GM12891 (cell line): ENCODE measurements at regions not wholly inside any gene's neighbourhood (a gene's known extent, or its start where the extent isn't known, plus 50 kb on each side); places are given as distances from the start of the nearest gene placed in this dataset.
"Not testable (repeated sequence)": the region's sequence is repeated elsewhere in the genome, so short reads cannot be mapped to it uniquely, and the experiment has no call there.

Experiments used
- DNase-seq: peaks from one replicate; pipeline ENCODE4 v3.0.0; 2011; ENCODE audit warnings: low spot score; ENCODE audit not compliant: insufficient read length
- FAIRE-seq: peaks from 2 replicates; lab custom pipeline; 2011; peaks lifted over from hg19 to GRCh38; lab: Jason Lieb, UNC
- PAX5 ChIP-seq: IDR thresholded peaks from 2 replicates; pipeline ENCODE4 v1.6.1; 2011; ENCODE audit warnings: low read length, moderate library complexity, mild to moderate bottlenecking; ENCODE audit not compliant: insufficient read depth, severe bottlenecking
- POLR2A ChIP-seq: IDR thresholded peaks from 2 replicates; pipeline ENCODE4 v1.6.1; 2011; ENCODE audit warnings: low read depth, low read length, control low read depth
- POLR2AphosphoS5 ChIP-seq: IDR thresholded peaks from 2 replicates; pipeline ENCODE4 v1.6.1; 2011; ENCODE audit warnings: low read depth, low read length, control low read depth
- POU2F2 ChIP-seq: IDR thresholded peaks from 2 replicates; pipeline ENCODE4 v1.6.1; 2011; ENCODE audit warnings: low read depth, mild to moderate bottlenecking, control low read depth, low read length, moderate library complexity
- SPI1 ChIP-seq: IDR thresholded peaks from 2 replicates; pipeline ENCODE4 v1.6.1; 2011; ENCODE audit warnings: low read depth, low read length, control low read depth
- TAF1 ChIP-seq: IDR thresholded peaks from 2 replicates; pipeline ENCODE4 v1.6.1; 2011; ENCODE audit warnings: low read depth, low read length, control low read depth

DNA sequence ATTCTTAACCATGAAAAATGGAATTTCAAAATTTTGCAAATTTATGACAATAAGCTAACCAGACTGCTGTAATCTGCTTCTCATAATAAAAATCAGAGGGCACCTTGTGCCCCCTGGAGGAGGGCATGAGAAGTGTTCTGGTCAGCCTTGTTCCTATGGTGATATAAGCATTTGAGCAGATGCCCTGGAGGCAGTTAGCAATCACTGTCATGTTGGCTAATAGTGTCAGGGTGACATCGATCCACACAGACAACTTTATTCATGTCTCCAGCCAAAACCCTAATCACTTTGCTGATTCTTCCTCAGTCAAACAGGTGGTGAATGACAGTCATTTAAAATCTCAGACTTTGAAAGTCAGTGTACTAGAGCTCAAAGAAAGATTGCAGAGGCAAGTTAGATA lies 943.0 kb downstream of the GALC start:
- FAIRE-seq (no peak), DNase-seq (no peak)
- TF ChIP-seq POLR2AphosphoS5 (no peak), POU2F2 (no peak), PAX5 (no peak), TAF1 (no peak)

DNA sequence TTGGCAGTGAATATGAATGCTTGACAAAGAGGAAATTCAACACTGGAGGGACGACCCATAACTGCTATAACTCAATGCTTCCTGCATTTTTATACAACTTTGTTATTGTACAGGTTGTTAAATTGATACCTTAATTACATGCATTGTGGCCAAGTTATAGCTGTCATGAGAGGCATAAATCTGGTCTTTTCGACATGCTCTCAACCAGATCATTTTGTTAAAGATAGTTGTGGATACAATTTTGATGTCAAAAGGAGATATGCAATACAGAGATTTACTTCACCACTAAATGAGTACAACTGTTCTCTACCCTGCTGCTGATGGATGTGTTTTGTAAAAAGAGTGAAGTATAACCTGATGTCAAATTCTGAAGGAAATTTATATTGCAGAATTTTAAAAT lies 946.0 kb downstream of the GALC start:
- no peak for FAIRE-seq
- no peak for TF ChIP-seq POLR2A
- TF ChIP-seq SPI1 = no peak
- no peak for TF ChIP-seq PAX5
- no peak for DNase-seq

DNA sequence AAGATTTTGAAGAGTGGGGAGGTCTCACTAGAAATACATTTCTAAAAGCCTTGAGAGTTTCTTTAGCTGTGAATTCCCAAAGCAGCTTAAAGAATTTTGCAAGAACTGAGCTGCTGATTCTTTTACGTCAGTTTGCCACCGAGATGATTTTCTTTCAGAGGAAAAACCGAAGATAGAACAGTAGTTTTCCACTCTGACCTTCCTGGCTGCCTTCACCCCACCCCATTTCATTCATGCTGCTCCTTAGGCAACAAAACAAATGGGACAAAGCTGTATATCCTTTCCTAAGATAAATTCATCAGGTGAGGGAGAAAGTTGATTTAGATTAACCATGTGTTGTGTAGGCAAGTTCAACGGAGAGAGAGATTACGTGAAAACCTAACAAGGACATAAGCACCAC lies 947.0 kb downstream of the GALC start:
- FAIRE-seq (no peak), DNase-seq (no peak)
- TF ChIP-seq SPI1 (no peak), POLR2A (no peak), TAF1 (no peak), POLR2AphosphoS5 (no peak), POU2F2 (no peak), PAX5 (no peak)

DNA sequence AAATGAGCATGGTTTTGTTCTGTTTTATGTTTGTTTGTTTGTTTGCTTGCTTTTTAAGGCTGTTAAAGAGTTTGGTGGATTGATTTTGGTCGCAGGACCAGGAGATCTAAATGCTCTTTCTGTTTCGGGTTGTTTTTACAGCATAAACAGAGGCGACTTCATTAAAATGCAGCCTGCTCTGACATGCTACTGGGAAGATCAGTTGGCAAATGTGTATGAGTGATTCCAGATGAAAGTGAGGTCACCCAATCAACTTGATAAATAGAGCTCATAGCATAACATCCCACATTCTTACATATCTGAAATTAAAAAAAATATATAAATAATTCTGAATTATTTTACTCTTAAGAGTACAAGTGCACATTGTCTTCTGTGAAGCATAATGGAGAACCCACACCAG lies 947.7 kb downstream of the GALC start:
- TF ChIP-seq POLR2A (no peak), POLR2AphosphoS5 (no peak), POU2F2 (no peak), SPI1 (no peak), PAX5 (no peak), TAF1 (no peak)
- DNase-seq = no peak
- no peak for FAIRE-seq

DNA sequence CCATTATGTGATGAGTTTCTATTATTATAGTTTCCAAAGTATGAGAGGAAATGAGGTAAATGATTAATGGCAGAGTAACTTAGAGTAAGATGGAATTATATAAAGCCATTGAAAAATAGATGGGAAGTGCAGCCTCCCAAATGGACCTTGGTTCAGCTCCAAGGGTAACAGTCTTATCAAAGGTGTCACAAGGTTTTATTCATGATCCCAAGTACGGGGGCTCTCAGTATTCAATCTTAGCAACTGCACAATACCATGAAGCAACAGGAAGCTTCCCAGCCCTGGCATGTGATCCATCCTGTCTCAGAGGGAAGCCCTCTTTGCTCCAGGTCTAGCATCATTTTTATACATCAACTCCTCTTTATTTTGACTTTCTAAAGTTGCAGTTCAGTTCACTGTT lies 948.2 kb downstream of the GALC start:
- FAIRE-seq = no peak
- no peak for DNase-seq
- no peak for TF ChIP-seq PAX5
- TF ChIP-seq TAF1 = no peak
- no peak for TF ChIP-seq SPI1
- no peak for TF ChIP-seq POU2F2
- no peak for TF ChIP-seq POLR2AphosphoS5
- TF ChIP-seq POLR2A = no peak

DNA sequence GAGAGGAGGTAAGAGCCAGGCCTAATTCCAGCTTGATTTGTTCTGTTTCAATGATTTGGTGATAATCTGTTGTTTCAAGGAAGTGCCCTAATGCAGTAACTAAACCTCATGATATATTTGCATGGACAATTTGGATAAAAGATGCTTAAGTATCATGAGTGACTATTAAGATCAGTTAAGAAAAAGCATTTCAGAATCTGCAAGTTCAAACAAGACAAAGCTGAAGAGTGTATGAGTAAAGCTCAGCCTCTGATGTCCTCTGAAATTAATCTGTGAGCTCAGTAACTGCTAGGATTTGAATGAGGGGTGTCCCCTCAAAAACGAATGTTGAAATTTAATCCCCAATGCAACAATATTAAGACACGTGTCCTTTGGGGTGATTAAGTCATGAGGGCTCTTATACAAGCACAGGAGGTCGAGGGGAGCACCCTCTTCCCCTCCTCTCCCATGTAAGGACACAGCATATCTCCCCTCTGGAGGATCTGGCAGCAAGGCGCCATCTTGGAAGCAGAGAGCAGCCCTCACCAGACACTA lies 949.2 kb downstream of the GALC start:
- TF ChIP-seq SPI1 (no peak), PAX5 (no peak), POU2F2 (no peak), TAF1 (no peak), POLR2A (no peak), POLR2AphosphoS5 (no peak)
- DNase-seq = no peak
- no peak for FAIRE-seq

DNA sequence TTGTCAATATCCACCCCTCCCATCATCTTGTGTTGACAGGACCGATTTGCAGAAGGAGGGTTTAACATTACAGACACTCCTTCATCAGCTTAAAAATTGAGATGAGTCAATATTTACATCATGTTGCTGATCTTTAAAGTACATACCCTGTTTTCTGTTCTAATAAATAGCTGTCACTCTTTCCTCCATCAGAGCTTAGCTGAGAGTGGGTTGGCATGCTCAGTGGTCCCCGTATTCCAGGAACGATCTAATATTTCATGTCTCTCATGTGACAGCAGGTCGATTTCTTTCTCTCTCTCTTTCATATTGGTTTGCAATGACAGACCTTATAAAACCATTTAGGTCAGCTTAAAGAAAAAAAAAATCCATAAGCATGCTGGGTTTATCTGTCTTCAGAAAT lies 950.6 kb downstream of the GALC start:
- no peak for TF ChIP-seq POLR2A
- no peak for TF ChIP-seq SPI1
- no peak for TF ChIP-seq PAX5
- TF ChIP-seq TAF1 = no peak
- TF ChIP-seq POU2F2 = no peak
- no peak for TF ChIP-seq POLR2AphosphoS5
- DNase-seq (no peak), FAIRE-seq (no peak)

DNA sequence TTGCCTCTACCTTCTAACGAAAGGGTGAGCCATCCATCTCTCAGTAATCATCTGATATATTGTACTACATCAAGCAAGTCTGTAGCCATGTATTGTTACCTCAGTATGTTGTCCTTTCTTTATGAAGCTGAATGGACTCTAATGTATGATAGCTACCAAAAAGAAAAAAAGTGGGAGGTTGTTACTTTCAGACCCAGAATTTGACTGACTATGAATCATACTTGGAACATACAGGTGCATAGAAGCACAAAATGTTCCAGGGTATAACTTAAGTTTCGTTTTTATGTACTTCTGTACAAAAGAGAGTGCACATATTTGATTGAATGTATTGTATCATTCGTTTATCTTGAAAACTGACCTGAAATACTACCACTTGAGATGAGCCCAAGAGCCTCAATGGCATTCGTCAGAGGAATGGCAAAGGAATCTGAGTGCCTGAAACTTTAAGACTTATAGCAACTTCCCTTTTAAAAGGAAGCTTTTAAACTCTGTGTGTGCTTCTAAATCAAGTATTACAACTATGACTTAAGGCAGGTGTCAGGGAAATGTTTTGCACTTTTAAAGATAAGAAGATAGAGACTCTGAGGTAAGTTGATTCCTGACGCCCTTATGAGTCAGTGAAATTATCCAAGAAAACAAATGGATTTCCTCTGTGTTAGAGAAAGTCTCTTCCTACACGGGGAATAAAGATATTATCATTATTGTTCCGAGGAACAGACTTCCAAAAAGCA lies 951.5 kb downstream of the GALC start:
- no peak for DNase-seq
- TF ChIP-seq PAX5 = no peak
- TF ChIP-seq POLR2A = no peak
- FAIRE-seq = no peak

DNA sequence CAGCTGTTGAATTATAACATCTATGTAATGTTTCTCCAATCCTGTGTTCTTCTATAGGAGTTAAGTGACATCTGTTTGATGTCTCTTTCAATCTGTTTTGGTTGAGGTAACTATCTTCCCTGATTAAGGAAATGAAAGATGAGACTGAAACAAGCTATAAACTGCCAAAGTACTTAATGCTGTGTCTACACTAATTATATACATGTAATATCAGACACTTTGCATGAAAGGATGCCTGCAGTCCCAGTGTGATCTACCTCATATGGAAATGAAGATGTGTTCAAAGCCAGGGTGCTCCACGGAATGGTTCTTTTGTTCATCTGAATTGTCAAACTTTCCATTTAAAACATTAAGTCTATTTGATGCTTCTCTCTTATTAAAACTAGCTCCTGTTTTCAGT lies 958.3 kb downstream of the GALC start:
- TF ChIP-seq SPI1 (no peak), TAF1 (no peak), PAX5 (no peak), POU2F2 (no peak), POLR2A (no peak), POLR2AphosphoS5 (no peak)
- DNase-seq = no peak
- no peak for FAIRE-seq

DNA sequence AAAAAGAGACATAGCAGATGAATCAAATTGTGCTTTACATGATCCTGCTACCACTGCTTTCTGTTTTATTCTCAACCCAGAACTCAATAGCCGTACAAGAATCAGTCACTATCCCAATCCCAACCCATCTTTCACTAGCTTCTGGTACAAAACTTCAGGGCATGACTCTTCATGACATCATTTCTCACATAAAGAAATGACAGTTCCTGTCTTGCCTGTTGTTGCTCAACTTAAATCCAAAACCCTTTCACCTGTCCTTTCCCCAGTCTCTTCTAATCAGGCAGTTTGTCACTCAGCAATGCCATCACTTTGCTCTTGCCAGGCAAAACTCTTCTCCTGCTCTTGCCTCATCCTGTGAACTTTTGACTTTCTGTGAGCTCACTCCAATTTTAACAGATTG lies 962.8 kb downstream of the GALC start:
- DNase-seq = no peak
- no peak for TF ChIP-seq POU2F2
- FAIRE-seq = no peak

DNA sequence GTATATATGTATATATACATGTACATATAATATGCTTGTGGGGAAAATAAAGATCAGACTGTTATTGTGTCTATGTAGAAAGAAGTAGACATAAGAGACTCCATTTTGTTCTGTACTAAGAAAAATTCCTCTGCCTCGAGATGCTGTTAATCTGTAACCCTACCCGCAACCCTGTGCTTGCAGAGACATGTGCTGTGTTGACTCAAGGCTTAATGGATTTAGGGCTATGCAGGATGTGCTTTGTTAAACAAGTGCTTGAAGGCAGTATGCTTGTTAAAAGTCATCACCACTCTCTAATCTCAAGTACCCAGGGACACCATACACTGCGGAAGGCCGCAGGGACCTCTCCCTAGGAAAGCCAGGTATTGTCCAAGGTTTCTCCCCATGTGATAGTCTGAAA lies 972.9 kb downstream of the GALC start:
- not testable (repeated sequence) for FAIRE-seq, DNase-seq
